GM18868 (cell line): ENCODE measurements at regions not wholly inside any gene's neighbourhood (a gene's known extent, or its start where the extent isn't known, plus 50 kb on each side); places are given as distances from the start of the nearest gene placed in this dataset.
"Not testable (repeated sequence)": the region's sequence is repeated elsewhere in the genome, so short reads cannot be mapped to it uniquely, and the experiment has no call there.

Experiments used
- ATAC-seq: cut with Tn5 transposase; IDR thresholded peaks from one replicate; pipeline ENCODE4 v1.9.1; 2021; ENCODE audit warnings: mild to moderate bottlenecking, moderate library complexity; ENCODE audit not compliant: unreplicated experiment

DNA sequence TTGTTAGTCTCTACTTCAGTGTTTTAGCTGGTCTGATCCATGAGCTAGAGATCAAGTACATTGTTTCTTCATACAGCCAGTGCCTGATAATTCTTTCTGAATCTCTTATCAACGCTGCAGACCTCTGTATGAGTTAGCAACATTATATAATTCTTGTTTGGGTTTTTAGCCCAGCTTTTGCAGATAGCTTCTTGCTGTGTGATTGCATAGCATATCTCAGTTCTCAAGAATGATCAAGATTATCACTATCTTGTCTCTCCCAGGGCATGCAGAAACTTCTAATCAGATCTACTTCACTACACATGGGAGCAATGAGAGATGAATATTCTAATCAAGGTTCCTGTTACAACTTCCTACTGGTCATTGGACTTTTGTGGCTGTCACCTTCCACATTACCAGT lies 158.3 kb downstream of the FAM174A start:
- ATAC-seq = no peak

DNA sequence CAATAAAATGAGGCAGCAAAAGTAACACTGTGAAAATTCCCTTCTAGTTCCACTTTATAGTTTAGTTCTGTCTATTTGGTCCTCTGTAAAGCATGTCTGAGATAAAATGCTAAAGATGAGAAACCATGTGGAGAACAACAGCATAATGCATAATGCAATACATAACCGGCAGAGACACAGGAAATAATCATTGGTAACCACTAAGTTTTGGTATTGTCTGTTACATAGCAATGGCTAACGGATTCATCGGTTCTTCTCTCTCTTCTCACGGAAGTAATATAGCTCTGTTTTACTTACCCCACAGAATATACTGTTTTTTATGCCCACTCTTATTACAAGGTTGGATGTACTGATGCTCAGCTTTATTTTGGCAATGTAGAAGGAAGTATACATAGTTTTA lies 158.9 kb downstream of the FAM174A start:
- no peak for ATAC-seq

DNA sequence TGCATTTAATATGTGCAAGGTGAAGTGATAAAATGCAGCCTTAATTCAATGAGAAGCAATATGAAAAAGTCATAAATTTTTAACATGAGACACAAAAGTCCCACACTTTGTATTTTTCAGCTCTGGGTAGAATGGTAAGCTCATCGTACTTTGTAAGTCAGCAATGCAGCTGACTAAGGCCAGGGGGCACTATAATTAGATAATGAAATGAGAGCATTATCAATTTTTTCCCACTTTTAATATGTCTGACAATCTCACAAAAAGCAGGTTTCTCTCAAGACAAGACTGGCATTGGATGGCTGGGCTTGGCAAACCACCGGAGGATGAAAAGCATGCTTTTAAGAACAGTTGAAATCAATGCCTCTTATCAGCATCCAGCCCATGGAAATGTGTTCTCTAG lies 162.8 kb downstream of the FAM174A start:
- ATAC-seq = no peak

DNA sequence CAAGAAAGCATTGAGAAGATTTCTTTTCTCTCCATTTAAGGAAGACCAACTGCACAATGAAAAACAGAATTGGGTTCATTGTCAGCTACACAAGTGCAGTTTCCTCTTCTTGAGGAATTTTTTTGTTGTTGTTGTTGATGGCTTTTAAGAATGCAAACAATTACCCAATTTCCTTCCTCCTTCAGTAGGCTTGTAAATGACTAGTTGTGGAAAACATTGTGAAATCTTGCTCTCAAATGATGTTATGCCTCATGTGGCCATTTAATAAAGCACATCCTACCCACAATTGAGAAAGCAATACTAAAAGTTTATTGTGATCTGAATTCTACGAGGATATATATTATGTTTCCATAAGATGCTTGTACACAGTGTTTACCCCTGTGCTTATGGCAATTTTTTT lies 171.6 kb downstream of the FAM174A start:
- peak; percentile 72 for ATAC-seq

DNA sequence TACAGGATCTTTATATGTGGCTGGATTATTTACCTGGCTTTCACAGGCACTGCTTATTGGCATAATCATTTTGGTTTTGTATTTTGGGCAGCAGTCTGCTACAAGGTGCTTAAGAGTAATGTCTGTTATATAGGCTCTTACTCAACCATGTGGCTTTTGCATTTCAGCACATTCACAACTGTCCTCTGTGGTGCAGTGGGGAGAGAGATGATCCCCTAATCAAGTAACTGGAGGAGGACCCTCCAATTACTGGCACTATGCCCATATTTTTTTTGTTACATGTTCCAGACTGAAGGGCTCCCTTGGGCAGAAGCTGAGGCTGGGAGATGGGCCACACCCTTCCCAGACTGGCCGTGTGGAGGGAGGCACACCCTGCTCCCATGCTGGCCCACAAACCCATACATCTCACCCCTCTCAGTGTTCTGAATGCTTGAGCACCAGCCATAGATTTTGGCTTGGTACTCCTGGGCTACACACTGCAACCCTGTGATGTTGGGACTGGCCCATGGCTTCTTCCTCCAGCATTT lies 173.5 kb downstream of the FAM174A start:
- no peak for ATAC-seq

DNA sequence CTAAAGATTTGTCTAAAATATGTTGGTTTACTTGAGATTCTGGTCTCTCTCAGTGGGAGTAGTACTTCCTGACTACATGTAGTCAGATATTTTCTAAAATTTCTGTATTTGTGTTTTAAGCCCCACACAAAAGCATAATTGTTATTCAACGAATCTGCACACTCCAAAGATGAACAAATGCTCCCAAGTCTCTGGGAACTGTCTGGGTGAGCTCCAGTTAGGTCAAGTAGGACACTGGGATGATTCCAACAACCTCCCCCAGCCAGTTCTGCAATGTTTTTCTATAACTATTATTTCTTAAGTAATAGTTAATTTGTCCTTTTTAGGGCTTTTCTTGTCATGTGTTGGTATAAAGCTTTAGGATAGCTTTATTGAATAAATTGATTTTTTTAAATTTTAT lies 174.6 kb downstream of the FAM174A start:
- no peak for ATAC-seq

DNA sequence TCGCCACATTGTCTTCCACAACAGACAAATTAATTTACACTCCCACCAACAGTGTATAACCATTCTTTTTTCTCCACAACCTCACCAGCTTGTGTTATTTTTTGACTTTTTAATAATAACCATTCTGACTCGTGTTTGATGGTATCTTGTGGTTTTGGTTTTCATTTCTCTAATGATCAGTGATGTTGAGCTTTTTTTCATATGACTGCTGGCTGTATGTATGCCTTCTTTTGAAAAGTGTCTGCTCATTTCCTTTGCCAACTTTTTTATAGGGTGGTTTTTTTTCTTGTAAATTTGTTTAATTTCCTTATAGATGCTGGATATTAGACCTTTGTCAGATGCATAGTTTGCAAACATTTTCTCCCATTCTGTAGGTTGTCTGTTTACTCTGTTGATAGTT lies 179.6 kb downstream of the FAM174A start:
- ATAC-seq = not testable (repeated sequence)

DNA sequence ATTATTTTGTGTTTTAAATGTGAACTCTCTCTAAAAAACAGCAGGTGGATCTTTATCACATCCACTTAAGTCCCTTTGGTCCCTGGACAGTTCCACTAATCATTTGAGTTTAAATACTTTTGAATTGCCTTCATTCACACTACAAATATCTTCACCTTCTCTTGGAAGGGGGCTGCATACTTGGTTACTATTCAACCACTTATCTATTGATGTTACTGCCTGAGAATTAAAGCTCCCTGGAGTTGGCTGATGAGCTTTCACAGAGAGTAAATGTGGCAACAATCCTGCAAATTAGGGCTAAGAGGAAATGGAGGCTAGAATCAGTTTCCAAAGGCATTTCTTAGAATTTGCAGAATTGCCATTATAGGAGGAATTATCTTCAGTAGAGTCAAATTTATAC lies 180.4 kb downstream of the ST8SIA4 start:
- no peak for ATAC-seq

DNA sequence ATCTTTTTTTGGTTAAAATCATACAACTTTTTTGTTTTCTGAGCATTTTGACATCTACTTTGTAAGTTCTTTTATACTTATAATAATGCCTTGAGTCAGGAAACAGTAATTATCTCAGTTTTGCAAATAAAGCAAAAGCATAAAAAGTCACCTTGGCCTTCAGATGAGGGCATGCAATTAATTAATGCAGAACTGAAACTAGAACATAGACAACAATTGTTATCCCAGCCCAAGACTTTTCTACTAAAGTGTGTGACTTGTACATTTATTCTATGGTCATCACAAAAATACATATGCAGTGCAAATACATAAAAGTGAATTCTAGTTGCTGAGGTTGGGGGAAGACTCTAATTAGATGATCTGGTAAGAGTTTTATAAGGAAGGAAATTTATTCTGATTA lies 179.9 kb downstream of the ST8SIA4 start:
- no peak for ATAC-seq

DNA sequence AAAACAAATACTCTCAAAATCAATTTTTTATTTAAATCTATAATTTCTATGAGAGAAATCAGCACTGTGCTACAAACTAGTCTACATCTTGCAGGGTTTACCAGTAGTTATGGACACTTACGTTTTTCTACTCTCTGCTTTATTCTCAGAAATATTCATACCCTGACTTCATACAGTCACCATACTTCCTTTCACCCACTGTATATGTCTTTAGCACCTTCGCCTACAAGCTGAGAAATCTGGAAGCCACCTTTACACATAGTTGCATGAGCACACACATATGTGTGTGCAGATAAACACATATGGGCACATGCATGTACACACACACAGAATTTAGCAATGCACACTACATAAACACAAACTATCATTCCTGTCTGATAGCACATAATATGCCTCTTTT lies 177.0 kb downstream of the ST8SIA4 start:
- no peak for ATAC-seq

DNA sequence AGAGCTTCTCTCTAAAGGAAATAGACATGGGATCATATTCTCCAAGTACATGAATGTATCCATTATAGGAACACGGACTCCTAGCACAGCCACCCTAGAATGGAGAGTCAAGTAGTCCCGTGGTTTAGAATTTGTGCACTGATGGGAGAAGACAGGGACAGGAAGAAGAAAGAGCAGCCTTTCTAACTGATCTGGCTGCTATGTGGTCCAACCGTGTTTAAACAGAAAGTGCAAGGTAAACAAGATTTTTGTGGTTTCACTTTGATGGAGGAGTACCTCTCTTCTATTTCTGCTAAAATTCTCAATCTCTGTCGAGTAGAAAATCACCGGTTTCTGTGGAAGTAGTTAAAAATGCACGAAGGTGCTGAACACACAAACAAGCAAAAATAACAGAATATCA lies 171.3 kb downstream of the ST8SIA4 start:
- peak; percentile 99 for ATAC-seq

DNA sequence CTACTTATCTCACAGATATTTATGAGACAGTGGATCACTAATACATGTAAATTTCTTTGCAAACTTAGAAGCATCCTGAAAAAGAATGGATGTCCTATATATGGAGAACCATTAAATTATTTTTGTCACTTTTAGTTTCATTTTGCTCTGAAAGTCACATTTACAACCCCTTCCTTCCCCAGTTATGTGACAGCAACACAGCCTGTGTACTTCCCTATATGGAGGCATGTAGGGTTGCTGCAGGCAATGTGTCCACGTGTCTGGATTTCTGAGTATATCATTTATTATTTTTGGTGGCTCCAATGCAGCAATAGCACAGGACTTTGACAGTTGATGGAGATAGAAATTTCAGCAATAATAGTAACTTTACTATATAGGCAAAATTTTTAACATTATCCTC lies 156.4 kb downstream of the ST8SIA4 start:
- ATAC-seq = peak; percentile 91

DNA sequence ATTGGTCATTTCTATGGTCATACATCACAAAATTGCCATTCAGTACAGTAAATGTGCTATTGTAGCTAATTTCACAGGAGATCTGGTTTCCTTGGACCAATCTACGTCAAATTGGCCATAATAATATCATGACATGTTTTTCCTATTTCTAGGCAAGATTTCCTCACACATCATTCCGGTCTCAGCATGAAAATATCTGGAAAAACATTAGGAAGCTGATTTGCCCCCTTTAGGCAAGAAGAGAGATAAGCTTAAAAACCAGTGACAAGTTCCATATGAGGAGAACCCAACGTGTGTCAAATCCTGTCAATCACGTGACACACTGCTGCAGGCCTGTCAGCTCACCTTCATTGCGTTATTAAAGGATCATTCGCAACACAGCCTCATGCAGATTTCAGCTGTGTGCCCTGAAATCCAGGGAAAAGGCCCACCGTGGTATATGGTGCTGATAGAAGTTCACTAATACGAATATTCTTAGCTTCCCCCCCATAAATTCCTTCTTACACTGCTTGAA lies 153.3 kb downstream of the ST8SIA4 start:
- no peak for ATAC-seq

DNA sequence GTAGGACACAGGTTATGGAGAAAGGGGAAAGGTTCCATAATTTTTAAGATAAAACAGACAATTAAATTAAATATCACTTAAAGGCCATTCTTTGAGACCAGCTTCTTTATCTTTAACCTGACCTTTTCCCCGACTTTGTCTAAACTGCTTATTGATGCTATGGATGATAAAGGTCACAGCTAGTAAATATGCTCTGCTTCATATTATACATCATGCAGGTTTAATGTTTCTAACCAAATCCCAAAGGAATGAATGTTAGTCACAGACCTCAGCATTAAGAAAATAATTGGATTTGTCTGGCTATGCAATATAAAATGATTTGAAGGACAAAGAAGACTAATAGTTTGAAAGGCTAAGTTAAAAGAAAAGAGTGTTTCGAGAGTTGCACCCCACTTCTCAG lies 147.6 kb downstream of the ST8SIA4 start:
- ATAC-seq = no peak
